ENCODE measurements at regions not wholly inside any gene's neighbourhood (a gene's known extent, or its start where the extent isn't known, plus 50 kb on each side); places are given as distances from the start of the nearest gene placed in this dataset.

- TF ChIP-seq, protein P1, sequence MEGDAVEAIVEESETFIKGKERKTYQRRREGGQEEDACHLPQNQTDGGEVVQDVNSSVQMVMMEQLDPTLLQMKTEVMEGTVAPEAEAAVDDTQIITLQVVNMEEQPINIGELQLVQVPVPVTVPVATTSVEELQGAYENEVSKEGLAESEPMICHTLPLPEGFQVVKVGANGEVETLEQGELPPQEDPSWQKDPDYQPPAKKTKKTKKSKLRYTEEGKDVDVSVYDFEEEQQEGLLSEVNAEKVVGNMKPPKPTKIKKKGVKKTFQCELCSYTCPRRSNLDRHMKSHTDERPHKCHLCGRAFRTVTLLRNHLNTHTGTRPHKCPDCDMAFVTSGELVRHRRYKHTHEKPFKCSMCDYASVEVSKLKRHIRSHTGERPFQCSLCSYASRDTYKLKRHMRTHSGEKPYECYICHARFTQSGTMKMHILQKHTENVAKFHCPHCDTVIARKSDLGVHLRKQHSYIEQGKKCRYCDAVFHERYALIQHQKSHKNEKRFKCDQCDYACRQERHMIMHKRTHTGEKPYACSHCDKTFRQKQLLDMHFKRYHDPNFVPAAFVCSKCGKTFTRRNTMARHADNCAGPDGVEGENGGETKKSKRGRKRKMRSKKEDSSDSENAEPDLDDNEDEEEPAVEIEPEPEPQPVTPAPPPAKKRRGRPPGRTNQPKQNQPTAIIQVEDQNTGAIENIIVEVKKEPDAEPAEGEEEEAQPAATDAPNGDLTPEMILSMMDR (conservative IDR thresholded peaks at IDR 0.05): no peak
- no peak for TF ChIP-seq ZFX (IDR thresholded peaks at IDR 0.05)
These were observed 78.6 kb upstream of the RIPOR2 start for GRCh38 chr6:25014369-25014768.

All from C4-2B (cell line).